Calu3 (cell line): ENCODE measurements at regions not wholly inside any gene's neighbourhood (a gene's known extent, or its start where the extent isn't known, plus 50 kb on each side); places are given as distances from the start of the nearest gene placed in this dataset.
A peak's percentile ranks its signal among the peaks of the same experiment; 100 is the strongest.

ENCODE experiments used
- BruUV-seq: library from RNA; stranded (reverse); fragments of 400-500 nt; replicated peaks from 2 replicates; lab custom pipeline; 2021; lab: Mats Ljungman, UMichigan
- CTCF ChIA-PET: fragments of 300-600 bp; sonication (Branson Sonifier 250); formaldehyde crosslinking; loops from one replicate; lab custom pipeline; 2022; ENCODE audit warnings: antibody characterized with exemption; lab: Charles Lee
- DNase-seq: peaks from one replicate; pipeline ENCODE4 v3.0.0; 2022
- H3K27ac Mint-ChIP-seq: one replicate; pipeline ENCODE4 v1.8.0; 2022; ENCODE audit warnings: mixed read lengths; ENCODE audit not compliant: unreplicated experiment
- H3K27me3 Mint-ChIP-seq: one replicate; pipeline ENCODE4 v1.8.0; 2022; ENCODE audit warnings: mixed read lengths; ENCODE audit not compliant: unreplicated experiment
- H3K36me3 Mint-ChIP-seq: one replicate; pipeline ENCODE4 v1.8.0; 2022; ENCODE audit warnings: mild to moderate bottlenecking, moderate library complexity, mixed read lengths; ENCODE audit not compliant: insufficient read depth, unreplicated experiment
- H3K4me1 Mint-ChIP-seq: one replicate; pipeline ENCODE4 v1.8.0; 2022; ENCODE audit warnings: mild to moderate bottlenecking, low read depth, mixed read lengths; ENCODE audit not compliant: unreplicated experiment
- H3K4me3 Mint-ChIP-seq: one replicate; pipeline ENCODE4 v1.8.0; 2022; ENCODE audit warnings: mild to moderate bottlenecking, low read depth, moderate library complexity, mixed read lengths; ENCODE audit not compliant: unreplicated experiment
- H3K9me3 Mint-ChIP-seq: one replicate; pipeline ENCODE4 v1.8.0; 2022; ENCODE audit warnings: low read depth, mixed read lengths; ENCODE audit not compliant: unreplicated experiment
- intact Hi-C: fragments of 100-400 bp; cut with micrococcal nuclease; formaldehyde crosslinking; loops from one replicate; pipeline ENCODE4 v1.10.0; 2022; ENCODE audit not compliant: unreplicated experiment
- TF ChIP-seq, protein P1 (sequence below): fragments of 200-600 bp; IDR thresholded peaks from one replicate; pipeline ENCODE4 v1.8.0; 2022; ENCODE audit warnings: antibody characterized with exemption; ENCODE audit not compliant: unreplicated experiment

DNA sequence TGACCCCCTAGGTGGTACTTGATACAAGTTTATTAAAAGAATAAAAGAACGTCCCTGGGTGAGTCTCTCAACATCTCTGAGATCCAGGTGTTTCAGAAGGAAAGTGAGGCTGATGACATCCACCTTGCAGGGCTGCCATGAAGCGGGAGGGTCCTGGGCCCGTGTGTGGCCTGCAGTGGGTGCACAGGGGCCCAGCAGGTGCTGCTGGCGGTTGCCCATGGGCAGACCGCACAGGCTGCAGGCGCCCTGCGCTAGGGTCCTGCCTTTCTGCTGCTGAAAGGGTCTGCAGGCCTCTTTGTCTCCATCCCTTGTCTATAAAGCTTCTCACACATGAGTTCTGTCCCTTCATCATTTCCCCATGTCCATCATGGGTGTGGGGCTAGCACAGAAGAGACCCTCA, 247.0 kb downstream of the TFCP2L1 start:
- CTCF ChIA-PET, result interaction anchor here (0.6 kb wide), 1 partner anchor 672 kb away, joined by 3 read pairs; no protein-coding TSS in a partner anchor
- intact Hi-C loops, result no loop called here
- Mint-ChIP-seq H3K4me3 (no peak overlapping the region), H3K36me3 (no peaks in the 10 kb centered on the region), H3K27ac (no peak overlapping the region), H3K27me3 (peaks cover 27% of the 10 kb centered on the region), H3K4me1 (no peaks in the 10 kb centered on the region), H3K9me3 (no peaks in the 10 kb centered on the region)
- BruUV-seq, result no TSS peak
- no peak for DNase-seq
- TF ChIP-seq, protein P1, sequence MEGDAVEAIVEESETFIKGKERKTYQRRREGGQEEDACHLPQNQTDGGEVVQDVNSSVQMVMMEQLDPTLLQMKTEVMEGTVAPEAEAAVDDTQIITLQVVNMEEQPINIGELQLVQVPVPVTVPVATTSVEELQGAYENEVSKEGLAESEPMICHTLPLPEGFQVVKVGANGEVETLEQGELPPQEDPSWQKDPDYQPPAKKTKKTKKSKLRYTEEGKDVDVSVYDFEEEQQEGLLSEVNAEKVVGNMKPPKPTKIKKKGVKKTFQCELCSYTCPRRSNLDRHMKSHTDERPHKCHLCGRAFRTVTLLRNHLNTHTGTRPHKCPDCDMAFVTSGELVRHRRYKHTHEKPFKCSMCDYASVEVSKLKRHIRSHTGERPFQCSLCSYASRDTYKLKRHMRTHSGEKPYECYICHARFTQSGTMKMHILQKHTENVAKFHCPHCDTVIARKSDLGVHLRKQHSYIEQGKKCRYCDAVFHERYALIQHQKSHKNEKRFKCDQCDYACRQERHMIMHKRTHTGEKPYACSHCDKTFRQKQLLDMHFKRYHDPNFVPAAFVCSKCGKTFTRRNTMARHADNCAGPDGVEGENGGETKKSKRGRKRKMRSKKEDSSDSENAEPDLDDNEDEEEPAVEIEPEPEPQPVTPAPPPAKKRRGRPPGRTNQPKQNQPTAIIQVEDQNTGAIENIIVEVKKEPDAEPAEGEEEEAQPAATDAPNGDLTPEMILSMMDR, result no peak

DNA sequence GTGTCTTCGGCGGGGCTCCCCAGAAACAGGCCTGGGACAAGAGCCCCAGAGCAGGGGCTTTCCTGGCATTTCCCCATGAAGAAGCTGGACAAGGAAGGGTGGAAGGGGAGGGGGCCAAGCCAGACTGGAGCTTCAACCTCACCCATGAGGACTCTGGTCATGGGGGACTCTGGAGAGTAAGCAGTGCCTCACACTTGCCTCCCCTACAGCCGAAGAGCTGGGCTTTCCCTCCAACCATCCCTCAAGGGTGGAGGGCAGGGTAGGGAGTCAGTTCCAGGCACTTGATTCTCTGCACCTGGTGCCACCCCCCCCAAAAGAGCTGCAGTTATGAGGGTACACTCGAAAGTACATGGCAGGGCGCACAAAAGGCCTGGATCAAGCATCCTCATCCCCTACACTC, 246.6 kb downstream of the TFCP2L1 start:
- H3K27me3 Mint-ChIP-seq, result peaks cover 25% of the 10 kb centered on the region
- no peaks in the 10 kb centered on the region for H3K4me1 Mint-ChIP-seq
- no peaks in the 10 kb centered on the region for H3K36me3 Mint-ChIP-seq
- CTCF ChIA-PET, result interaction anchor here (0.6 to 0.7 kb wide), 2 partner anchors 25 to 673 kb away, joined by 3 read pairs; no protein-coding TSS in a partner anchor
- H3K4me3 Mint-ChIP-seq, result no peak overlapping the region
- no peak overlapping the region for H3K27ac Mint-ChIP-seq
- no peaks in the 10 kb centered on the region for H3K9me3 Mint-ChIP-seq
- intact Hi-C loops, result no loop called here
- BruUV-seq, result no TSS peak
- DNase-seq, result no peak
- TF ChIP-seq, protein P1, result no peak

DNA sequence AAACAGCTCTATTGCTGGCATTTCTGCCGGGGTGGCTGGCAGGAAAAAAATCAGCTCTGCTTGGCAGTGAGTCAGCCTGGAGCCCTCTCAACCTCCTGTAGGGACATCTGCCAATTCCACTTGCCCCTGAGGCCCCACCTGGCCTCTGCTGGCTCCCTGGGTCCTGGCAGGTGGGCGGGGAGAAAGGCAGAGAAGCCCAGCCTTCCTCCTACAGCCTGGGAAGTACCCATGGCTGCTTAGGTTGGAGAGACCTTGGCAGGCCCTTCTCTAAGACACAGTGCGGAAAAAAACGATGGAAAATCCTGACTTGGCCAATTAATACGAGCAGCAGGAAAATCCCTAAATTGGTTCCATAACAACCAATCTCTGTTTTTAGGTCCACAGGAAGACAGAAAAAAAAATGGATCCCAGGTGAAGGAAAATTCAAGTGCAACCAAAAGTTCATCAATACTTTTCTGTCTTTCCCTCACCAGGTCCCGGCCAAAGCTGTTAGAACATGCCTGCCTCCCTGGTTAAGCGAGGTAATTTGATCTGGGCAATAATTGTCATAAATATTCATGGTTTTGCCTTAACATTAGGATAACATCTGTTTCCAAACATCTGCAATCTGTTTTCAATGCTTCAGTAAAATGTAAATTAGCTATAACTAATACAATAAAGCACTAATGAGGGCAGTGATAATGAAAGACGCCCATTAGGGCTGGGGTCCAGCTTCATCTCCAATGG, 245.9 kb downstream of the TFCP2L1 start:
- no peak overlapping the region for H3K4me3 Mint-ChIP-seq
- CTCF ChIA-PET, result interaction anchor here (0.6 to 0.7 kb wide), 2 partner anchors 25 to 181 kb away, joined by 3 to 9 read pairs; no protein-coding TSS in a partner anchor
- TF ChIP-seq, protein P1, result no peak
- H3K4me1 Mint-ChIP-seq, result no peaks in the 10 kb centered on the region
- H3K36me3 Mint-ChIP-seq, result no peaks in the 10 kb centered on the region
- peak; percentile 65 for DNase-seq
- no peak overlapping the region for H3K27ac Mint-ChIP-seq
- BruUV-seq, result no TSS peak
- H3K27me3 Mint-ChIP-seq, result peaks cover 25% of the 10 kb centered on the region
- intact Hi-C loops, result no loop called here
- no peaks in the 10 kb centered on the region for H3K9me3 Mint-ChIP-seq

DNA sequence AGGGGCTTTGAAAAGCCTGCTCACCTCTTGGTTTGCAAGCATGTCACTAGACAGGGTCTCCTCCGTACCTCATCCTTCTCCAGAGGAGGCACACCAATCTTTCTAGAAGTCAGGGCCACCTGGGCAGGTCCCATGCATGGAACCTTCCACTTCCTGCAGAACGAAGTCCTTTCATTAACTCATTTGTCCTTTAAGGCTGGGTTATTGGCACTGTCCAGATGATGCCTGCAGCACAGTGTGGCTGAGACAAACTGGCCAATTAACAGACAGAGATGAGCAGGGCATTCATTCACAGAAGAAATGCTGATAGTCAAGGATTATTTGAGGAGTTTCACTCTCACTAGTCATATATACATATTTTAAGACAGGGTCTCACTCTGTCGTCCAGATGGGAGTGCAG, 245.3 kb downstream of the TFCP2L1 start:
- intact Hi-C loops, result no loop called here
- H3K9me3 Mint-ChIP-seq, result no peaks in the 10 kb centered on the region
- H3K27me3 Mint-ChIP-seq, result peaks cover 24% of the 10 kb centered on the region
- no peaks in the 10 kb centered on the region for H3K36me3 Mint-ChIP-seq
- TF ChIP-seq, protein P1, result no peak
- H3K4me3 Mint-ChIP-seq, result no peak overlapping the region
- no peak for DNase-seq
- H3K27ac Mint-ChIP-seq, result no peak overlapping the region
- CTCF ChIA-PET, result no interaction called here
- no peaks in the 10 kb centered on the region for H3K4me1 Mint-ChIP-seq
- BruUV-seq, result no TSS peak
